ENCODE measurements at regions not wholly inside any gene's neighbourhood (a gene's known extent, or its start where the extent isn't known, plus 50 kb on each side); places are given as distances from the start of the nearest gene placed in this dataset.

- H2AFZ ChIP-seq (replicated peaks; ENCODE audit: low read length, poor library complexity) = no peak overlapping the region
- ChIA-PET CTCF (no interaction called here), POLR2A (ENCODE audit: unreplicated experiment) (no interaction called here)
- no peak overlapping the region for H3K56ac ChIP-seq (ENCODE audit: extremely low read depth, insufficient read depth, low read length)
- H3K4me3 ChIP-seq (ENCODE audit: insufficient read depth, low read depth, low read length) = no peak overlapping the region
- H4K91ac ChIP-seq (ENCODE audit: insufficient read depth, low read depth, low read length) = no peak overlapping the region
- H2BK5ac ChIP-seq (ENCODE audit: low read depth, low read length, poor library complexity, severe bottlenecking) = no peak overlapping the region
- no peak overlapping the region for H4K5ac ChIP-seq (ENCODE audit: low read depth, low read length)
- 80% methylated on average over 2 of the region's 4 CpGs; no CpG with 5 or more reads in 1 of the 2 experiments for WGBS, 2 experiments (ENCODE audit: extremely low coverage in 2 of 2, insufficient read length in 1 of 2)
- no peak overlapping the region for H2BK15ac ChIP-seq (ENCODE audit: low read depth, low read length)
- H3K14ac ChIP-seq (replicated peaks; ENCODE audit: low read depth, low read length) = no peak overlapping the region
- TF ChIP-seq POLR2A (IDR thresholded peaks at IDR 0.05; ENCODE audit: low read depth, low read length) = no peak
- TF ChIP-seq RFX5 (IDR thresholded peaks at IDR 0.05; ENCODE audit: low read depth, low read length) = no peak
- TF ChIP-seq ELK1 (IDR thresholded peaks at IDR 0.05; ENCODE audit: borderline replicate concordance, low read depth, low read length) = no peak
- TF ChIP-seq SMC3 (IDR thresholded peaks at IDR 0.05; ENCODE audit: low read depth, low read length) = no peak
- TF ChIP-seq CHD1 (IDR thresholded peaks at IDR 0.05; ENCODE audit: low read depth, low read length) = no peak
- no peak for TF ChIP-seq NFE2L2 (IDR thresholded peaks at IDR 0.05; ENCODE audit: low read depth, low read length)
- no peak for TF ChIP-seq FOS (IDR thresholded peaks at IDR 0.05; ENCODE audit: low read depth, low read length)
- TF ChIP-seq BHLHE40 (IDR thresholded peaks at IDR 0.05; ENCODE audit: low read depth, low read length) = no peak
- no peak for TF ChIP-seq RAD21 (IDR thresholded peaks at IDR 0.05; ENCODE audit: low read length)
- no peak for TF ChIP-seq CTCF (conservative IDR thresholded peaks at IDR 0.05; ENCODE audit: low read depth, low read length)
- no peak for TF ChIP-seq MXI1 (IDR thresholded peaks at IDR 0.05; ENCODE audit: borderline replicate concordance, low read depth, low read length)
- no peak for TF ChIP-seq MAZ (IDR thresholded peaks at IDR 0.05; ENCODE audit: borderline replicate concordance, low read depth, low read length)
- TF ChIP-seq RCOR1 (IDR thresholded peaks at IDR 0.05; ENCODE audit: insufficient replicate concordance, low read length) = no peak
- TF ChIP-seq USF2 (IDR thresholded peaks at IDR 0.05; ENCODE audit: low read depth, low read length) = no peak
- no peak for TF ChIP-seq CEBPB (IDR thresholded peaks at IDR 0.05; ENCODE audit: low read depth, low read length)
- no peak for TF ChIP-seq MAFK (IDR thresholded peaks at IDR 0.05; ENCODE audit: low read depth, low read length)
- in situ Hi-C loops (cut with MboI; ENCODE audit: low sequenced_read_pairs) (no loop called here), intact Hi-C loops (cut with micrococcal nuclease) (no loop called here), dilution Hi-C loops (cut with HindIII; ENCODE audit: low sequenced_read_pairs, unreplicated experiment) (no loop called here)
- no peaks in the 10 kb centered on the region for H4K20me1 ChIP-seq (ENCODE audit: insufficient read depth, low read length)
- no peak overlapping the region for H3K18ac ChIP-seq (ENCODE audit: low read depth, low read length)
- H3K4me1 ChIP-seq (ENCODE audit: control insufficient read depth, insufficient read depth, low read length) = no peaks in the 10 kb centered on the region
- H3K9me3 ChIP-seq (ENCODE audit: control insufficient read depth, insufficient read depth, low read length) = peaks cover 14% of the 10 kb centered on the region
- DNase-seq (no peak), ATAC-seq (ENCODE audit: low read depth) (no peak)
- no peak overlapping the region for H4K8ac ChIP-seq (ENCODE audit: low read depth in 2 of 2, low read length in 2 of 2)
- H3K23ac ChIP-seq (ENCODE audit: low read depth, low read length) = no peak overlapping the region
- no peak overlapping the region for H2BK20ac ChIP-seq (ENCODE audit: low read depth, low read length)
- no peaks in the 10 kb centered on the region for H3K9me1 ChIP-seq (ENCODE audit: insufficient read depth, low read length)
- no peak overlapping the region for H3K9ac ChIP-seq (ENCODE audit: low read depth, low read length)
- H3K79me1 ChIP-seq (ENCODE audit: low read depth in 1 of 2, low read length in 2 of 2) = no peaks in the 10 kb centered on the region
- peaks cover 47% of the 10 kb centered on the region for H3K27me3 ChIP-seq (ENCODE audit: control insufficient read depth, insufficient read depth, low read length)
- H2AK9ac ChIP-seq (replicated peaks; ENCODE audit: low read depth, low read length, poor library complexity) = no peak overlapping the region
- H3K36me3 ChIP-seq (ENCODE audit: control insufficient read depth, insufficient read depth, low read length) = no peaks in the 10 kb centered on the region
- no TSS peak for BruUV-seq (replicated peaks)
- no peak overlapping the region for H3K4me2 ChIP-seq (ENCODE audit: low read depth, low read length)
- H3K4ac ChIP-seq (ENCODE audit: low read depth, low read length) = no peak overlapping the region
- H2AK5ac ChIP-seq (ENCODE audit: low read depth, low read length) = no peak overlapping the region
- H3K27ac ChIP-seq (ENCODE audit: insufficient read depth, low read length) = no peak overlapping the region
- no peak overlapping the region for H2BK120ac ChIP-seq (ENCODE audit: low read depth, low read length)
Observed at GRCh38 chr1:25113731-25114130, 118.6 kb downstream of the SYF2 start.

All from IMR-90 (cell line).